CD1c-positive myeloid dendritic cell (primary cell): ENCODE measurements at regions not wholly inside any gene's neighbourhood (a gene's known extent, or its start where the extent isn't known, plus 50 kb on each side); places are given as distances from the start of the nearest gene placed in this dataset.
"Not testable (repeated sequence)": the region's sequence is repeated elsewhere in the genome, so short reads cannot be mapped to it uniquely, and the experiment has no call there.

Source experiments
- DNase-seq: peaks from one replicate; pipeline ENCODE4 v3.0.0-alpha.2; 2016; ENCODE audit errors: extremely low spot score

DNA sequence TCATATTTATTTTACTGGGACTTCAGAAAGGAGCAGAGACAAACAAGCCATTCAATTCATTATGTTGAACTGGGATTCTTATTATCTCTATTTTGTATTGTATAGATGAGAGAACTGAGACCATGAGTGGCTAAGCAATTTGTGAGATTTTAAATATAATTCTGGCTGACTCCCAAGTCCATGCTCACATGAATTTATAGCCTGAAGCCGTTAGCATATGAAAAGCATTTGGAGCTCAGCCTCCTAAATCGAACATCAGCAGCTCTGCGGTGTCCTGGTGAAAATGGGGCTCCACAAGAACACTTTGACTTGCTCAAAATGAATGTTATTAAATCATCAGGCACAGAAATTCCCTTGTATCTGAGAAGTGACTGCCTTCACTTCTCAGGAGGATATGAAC lies 96.8 kb upstream of the DPT start:
- DNase-seq: no peak

DNA sequence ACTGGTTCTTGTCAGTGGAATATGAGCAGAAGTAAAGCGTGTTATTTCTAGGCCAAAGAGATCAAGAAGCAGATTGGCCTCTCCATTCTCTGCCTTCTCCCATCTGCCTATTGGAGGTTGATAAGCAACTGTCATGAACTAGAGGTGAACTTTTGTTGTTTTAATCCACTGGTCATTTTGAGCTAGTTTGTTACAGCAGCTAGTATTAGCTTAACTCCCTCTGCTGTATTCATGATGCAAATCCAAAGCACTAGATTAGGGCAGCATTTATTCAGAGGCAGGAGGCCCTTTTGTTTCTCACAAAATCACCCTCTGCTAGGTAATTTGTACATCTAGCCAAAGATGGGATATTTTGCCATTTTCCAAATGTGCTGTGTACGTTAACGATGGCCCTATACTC lies 97.3 kb upstream of the DPT start:
- no peak for DNase-seq

DNA sequence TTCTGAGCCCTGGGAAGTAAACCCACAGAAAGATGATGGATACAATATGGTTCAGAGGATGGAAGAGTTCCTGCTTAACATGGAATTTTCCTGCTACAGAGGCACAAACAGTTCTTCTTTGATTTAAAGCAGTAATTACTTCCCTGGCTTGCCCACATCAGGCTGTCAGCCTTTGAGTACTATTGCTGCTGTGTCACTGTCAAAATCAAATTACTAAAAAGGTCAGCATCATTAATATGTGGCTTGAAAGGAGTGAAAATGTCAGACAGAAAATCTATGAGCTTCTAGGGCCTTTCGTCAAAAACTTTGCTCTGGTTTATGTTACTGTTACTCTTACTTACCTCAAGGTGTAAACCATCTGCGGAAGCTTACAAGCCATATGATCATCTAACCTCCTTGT lies 98.6 kb upstream of the DPT start:
- DNase-seq: no peak

DNA sequence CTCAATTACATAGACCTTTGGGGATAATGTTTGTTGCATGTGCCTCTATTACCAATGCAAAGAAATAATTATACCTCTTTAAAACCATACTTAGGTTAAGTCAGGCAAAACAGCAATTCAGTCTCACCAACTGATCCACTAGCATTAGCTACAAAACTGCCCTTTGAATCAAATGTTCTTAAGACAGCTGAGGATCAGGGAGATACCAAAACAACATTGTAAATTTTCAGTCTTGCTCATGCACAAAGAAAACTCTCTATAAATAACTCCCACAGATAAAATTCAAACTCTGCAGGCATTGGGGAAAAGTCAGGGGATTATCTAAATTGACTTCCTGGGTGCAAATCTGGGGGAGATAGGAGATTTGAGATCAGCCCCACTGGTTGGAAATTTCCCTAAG lies 100.9 kb upstream of the DPT start:
- no peak for DNase-seq

DNA sequence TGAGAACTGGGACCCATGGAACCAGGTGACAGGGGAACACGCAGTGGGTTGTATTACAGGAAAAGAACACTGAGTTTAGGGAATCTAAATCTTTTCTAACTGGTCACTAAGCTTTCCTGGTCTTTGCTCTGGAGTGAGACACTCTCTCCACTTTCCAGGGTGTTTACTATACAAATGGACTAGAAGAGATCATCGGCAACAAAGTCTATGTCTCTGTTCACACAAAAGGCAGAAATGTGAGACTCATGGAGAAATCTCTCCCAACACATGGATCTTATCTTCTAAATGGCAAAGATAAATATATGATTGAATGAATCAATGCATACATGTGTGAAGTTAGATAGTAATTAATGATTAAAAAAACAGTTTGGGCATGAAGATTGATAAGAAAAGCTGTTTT lies 101.6 kb upstream of the DPT start:
- no peak for DNase-seq

DNA sequence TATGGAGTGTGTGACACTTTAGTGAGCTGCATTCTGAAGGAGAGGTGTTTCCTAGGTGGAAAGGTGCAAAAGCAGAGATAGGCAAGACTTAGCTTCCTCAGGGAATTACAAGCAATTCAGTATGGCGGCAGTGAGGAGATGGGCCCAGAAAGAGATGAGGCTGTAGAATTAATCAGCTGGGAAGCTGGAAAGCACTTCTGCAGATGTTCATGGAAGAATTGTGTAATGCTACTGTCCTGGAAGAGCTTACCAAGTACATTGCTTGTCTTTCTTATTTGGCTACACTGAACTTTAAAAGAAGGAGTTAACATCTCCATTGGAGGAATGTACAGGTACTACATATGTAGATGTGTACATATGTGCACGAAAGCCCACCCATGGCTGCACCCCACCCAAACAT lies 103.7 kb upstream of the DPT start:
- no peak for DNase-seq

DNA sequence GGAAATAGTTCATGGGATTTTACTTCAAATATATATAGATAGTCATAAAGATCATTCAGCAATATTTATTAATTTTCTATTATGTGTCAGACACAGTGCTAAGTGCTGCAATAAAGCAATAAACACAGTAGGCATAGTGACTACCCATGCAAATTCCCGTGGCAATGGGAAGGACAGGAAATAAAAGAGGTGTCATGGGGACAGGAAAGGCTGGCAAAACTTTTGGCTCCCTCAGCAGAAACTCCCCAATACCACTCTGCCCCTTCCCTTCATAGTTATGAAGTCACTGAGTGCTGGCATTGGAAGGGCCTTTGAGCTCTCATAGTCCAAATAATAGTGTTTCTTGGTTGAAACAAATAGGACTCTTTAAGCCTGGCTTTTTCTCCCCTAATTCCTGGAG lies 104.4 kb upstream of the DPT start:
- DNase-seq: no peak

DNA sequence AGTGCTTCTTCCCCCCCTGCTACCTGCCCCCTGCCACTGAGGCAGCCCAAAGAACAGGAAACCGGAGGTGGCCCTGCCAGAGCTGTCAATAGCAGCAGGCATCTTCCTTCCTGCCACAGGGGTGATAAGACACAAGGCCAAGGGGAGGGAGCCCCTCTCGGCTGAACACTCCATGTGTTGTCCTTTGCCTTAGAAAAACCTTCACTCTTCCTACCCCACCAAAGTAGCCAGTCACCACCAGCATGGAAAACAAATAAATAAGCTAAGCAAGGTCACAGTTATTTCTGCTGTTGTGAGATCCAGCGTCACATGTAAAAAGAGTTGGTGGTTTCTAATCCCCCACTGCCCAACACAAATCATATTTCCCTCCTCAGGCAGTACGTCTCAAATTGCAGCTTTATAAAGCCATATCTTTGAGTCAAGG lies 104.8 kb upstream of the DPT start:
- DNase-seq: no peak

DNA sequence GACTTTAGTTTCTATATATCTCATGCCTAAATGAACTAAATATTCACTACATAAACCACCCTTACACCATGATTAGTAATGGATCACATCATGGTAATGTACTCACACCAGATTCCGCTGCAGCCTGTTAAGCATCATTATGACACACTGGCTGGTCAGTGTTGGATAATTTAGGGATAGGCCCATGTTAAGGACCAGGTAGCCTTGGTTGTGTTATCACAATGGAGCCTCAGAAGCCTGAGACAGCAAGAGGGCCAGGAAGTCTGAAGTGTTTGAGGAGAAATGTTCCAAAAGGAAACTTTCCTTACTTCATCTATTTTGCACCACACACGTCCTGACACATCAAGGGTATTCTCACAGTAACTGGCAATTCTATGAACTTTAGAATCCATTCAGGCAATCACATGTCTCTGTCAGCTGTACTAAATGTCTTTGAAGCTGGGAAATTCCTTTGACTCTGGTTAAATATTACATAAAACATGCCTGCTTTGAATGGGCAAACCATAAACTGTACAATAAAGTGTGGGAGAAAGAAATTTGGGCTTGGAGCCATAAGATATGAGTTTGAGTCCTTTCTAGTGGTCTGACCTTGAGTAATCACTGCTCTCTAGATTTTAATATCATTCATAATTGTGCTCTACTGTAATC lies 105.3 kb upstream of the DPT start:
- DNase-seq: no peak

DNA sequence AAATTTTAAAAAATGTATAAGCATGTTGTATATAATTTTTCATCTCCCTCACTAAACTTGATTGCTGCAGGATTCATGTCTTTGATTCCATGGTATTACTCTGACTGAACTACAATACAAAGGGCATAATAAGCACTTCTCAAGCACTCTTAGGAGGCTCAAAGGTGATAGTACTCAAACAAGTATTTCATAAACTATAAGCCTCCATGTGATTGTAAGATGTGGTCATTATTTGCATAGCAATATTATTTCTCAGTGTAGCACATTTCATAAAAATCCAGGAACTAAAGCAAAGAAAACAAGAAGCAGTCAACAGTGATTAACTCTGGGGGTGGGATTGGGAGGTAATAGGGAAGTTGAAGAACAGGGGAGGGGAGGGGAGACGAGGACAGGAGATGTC lies 106.2 kb upstream of the DPT start:
- peak; percentile 60 for DNase-seq

DNA sequence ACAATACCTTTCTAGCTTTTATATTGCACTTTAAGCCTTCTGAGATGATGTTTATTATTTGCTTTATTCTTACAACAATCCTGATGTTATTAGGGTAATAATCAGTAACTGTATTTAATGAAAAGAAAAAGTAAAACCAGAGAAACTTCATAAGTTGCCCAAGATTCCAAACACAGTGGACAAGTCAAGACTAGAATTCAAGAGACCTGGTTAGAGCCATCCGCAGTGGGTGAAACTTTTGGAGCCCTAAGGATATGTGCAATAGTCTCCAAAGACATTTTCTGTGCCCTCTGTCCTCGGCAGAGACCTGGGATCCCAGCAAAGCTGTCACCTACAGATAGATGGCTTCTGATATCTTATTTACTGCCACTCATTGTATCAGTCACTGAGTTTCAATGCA lies 106.8 kb upstream of the DPT start:
- no peak for DNase-seq

DNA sequence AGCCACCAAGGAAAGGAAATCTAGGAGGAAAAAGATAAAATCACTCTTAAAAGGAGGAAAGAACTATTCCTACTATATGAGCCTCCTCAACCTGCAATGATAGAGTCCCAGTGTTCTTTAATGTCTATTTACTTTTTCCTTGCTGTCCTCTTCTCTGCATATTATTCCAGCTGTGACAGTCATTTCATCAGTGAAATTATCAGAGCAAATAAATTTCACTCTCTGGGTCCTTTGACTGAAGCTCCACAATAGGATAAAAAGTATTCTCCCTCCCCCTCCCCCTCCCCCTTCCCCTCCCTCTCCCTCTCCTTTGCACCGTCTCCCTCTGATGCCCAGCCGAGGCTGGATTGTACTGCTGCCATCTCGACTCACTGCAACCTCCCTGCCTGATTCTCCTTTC lies 107.5 kb upstream of the DPT start:
- DNase-seq: no peak

DNA sequence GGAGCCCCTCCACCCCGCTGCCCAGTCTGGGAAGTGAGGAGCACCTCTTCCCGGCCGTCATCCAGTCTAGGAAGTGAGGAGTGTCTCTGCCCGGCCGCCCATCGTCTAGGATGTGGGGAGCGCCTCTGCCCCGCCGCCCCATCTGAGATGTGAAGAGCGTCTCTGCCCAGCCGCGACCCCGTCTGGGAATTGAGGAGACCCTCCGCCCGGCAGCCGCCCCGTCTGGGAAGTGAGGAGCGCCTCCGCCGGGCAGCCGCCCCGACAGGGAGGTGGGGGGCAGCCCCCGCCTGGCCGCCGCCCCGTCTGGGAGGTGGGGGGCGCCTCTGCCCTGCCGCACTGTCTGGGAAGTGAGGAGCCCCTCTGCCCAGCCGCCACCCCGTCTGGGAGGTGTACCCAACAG lies 108.2 kb upstream of the DPT start:
- not testable (repeated sequence) for DNase-seq

DNA sequence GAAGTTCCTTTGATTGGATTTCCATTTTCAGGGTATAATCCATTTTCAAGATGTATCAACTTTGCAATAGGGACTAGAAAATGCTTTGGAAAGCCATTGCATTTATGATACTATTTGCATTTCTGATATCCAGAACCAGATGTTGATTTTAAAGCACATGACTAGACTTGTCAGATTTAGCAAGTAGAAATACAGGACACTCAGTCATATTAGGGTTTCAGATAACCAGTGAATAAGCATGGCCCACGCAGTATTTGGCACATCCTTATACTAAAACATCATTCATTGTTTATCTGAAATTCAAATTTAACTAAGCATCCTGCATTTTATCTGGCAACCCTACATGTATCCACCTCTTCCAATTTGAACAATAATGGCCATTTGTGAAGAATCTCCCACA lies 113.3 kb upstream of the DPT start:
- DNase-seq: no peak

DNA sequence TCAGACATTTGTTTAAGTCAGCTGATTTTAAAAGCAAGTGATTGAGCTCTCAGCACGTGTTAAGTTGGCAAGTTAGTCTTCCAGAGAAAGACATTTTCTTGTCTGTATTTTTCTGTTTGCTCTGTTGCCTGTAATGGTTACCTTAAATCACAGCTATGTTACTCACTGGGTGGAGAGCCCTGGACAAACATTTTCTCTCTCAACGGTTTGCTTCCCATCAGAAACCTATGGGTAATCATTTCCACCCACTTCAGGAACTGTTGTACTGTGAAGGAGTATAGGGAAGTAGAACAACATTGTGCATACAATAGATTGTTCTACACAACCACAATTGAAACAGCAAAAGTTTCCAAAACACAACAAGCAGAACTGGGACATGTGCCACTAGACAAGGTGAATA lies 113.9 kb upstream of the DPT start:
- DNase-seq: no peak

DNA sequence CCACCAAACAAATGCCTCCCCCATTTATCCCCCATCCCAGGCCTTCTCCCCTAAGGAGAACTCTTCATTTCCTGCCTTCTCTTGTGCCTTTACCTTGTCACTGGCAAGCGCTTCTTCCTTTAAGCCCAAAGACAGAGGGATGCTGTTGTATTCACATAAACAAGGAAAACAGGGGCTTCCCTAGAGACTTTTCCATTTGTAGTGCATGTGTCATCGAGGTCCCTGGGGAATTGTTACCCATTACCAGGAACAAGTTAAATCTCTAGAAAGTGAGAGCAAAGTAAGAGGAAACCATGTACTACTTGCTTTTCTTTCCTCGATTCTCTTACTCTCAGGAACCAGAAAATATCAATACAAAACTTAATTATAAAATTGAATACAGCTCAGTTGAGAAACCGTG lies 114.4 kb upstream of the DPT start:
- DNase-seq: no peak

DNA sequence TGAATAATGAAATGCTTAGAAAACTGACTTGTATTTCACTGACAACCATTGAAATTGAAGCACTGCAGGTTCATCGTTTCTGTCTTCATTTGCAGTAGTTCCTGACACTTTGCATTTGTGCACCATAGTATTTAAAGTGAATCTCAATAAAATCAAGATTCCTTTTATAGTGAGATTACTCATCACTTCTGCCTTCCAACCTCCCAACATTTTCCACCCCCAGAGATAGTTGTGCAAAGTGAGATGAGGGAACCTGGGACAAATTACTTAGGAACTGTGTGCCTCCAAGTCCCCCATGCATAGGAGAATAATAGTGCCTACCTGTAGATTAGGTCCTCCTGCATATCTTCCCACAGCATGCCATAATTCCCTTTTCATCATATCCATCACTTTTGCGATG lies 114.9 kb upstream of the DPT start:
- no peak for DNase-seq

DNA sequence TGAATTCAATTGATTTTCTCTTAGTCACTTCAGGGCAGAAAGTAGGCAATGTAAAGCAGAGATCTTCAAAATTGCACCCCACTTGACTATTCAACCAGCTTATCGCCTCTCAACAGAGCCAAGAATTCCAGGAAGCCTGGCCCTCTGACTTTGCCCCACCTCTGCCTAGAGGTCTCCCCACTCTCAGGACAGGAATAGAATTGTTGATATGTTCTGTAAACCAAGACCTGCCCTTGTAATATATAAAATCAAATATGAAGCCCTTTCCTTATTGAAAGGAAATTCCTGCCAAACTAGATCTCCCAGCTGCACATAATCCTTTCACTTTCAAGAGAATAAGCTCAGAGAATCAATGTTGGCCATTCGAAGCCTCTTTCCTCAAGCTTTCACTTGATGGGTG lies 116.1 kb upstream of the DPT start:
- DNase-seq: no peak

DNA sequence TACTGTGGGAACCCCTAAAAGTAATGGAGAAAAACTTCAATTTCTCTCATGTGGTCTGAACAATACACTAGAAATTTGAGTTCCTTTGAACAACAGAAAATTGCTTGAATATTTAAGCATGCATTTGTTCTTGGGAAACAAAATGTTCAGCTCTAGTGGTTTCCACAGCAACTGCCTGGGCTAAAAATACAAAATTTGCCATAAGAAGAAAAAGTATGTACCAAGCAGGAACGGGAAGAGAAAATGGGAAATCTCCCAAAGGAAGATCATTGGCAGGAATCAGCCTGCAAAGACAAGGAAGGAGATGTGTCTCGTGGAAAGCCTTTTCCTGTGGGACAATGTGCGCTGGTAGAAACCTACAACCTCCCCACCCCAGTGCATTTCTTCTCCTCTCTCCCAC lies 119.0 kb upstream of the DPT start:
- no peak for DNase-seq

DNA sequence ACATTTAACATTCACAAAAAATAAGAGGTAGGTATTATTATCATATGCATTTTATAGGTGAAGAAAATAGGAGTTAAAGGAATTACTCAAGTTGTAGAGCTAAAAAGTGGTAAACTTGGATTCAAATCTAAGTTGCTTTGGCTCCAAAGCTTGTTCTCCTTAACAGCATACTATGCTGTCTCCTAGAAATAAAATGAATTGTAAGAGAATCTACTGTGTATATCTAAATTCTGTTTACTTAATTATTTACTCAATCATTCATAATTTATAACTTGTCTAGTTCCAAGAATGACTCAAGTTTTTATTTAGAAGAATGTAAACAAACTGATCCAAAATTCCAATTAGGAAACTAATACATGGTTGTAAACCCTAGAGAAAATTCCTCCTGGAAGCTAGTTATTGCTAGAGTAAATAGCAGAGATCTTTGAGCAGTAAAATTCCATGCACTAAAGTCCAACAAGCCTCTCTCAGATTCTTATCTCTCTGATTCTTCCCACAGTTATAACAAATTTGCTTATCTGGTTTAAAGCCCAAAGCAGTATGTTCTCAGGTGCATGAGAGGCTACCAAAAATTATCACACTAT lies 132.5 kb upstream of the DPT start:
- DNase-seq: no peak

DNA sequence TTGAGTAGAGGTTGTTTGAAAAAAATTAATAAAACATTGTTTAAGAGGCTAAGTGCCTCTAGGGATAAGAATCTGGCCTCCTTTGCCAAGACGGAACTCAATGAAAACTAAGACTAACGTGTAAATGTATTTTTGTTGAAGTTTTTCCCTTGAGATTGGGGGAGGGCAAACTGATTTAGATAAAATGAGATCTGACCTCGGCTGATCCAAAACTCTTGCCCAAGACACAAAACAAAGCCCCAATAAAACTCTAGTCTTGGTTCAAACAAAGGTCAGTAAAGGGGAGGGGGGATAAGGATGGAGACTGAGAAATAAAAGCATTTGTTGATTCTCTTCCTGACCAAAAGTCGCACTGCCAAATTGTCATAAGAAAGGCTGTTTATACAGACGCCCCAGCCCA lies 134.8 kb upstream of the DPT start:
- no peak for DNase-seq

DNA sequence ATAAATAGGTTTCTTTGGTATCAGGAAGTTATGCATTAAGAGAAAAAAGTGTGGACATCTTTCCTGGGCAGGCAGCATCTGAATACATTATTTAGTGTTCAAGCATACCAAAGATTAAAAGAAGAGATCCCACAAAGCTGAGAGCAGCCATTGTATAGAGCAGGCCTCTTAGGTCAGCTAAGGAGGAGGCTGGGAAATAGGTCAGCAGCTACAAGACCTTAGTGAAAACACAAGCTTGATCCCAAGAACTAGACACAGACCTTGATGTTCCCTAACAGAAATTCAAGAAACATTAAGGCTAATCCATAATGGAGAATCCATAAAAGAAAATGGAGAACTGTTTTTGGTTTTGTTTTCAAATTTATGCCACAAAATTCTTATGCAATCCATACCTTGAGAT lies 135.3 kb upstream of the DPT start:
- no peak for DNase-seq

DNA sequence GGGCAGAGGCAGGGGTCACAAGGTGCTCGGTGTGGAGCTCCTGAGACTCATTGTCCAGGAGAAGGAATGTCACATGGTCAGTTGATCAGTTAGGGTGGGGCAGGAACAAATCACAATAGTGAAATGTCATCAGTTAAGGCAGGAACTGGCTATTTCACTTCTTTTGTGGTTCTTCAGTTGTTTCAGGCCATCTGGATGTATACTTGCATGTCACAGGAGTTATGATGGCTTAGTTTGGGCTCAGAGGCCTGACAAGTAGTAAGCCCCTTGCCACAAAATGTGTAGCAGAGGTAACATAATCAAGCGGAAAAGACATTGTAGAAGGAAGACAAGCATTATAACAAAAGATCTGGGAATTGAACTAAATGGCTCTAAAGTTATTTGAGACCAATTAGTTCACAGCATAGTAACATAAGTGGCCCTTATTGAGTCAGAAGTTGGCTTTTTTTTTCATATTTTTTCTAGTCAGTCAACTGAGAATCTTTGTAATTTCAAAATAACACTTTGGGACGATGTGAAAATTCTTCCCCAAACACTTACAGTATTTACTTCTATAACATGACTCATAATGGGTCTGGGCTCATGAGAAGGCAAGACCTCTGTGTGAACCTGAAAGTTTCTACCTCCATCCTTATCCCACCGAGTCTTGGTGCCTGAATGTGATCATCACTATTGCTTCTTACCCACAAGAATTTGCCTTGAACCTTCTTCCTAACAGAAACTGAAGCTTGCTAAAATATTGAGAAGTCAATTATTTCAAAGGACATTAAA lies 137.0 kb upstream of the DPT start:
- no peak for DNase-seq
